ENCODE measurements at regions not wholly inside any gene's neighbourhood (a gene's known extent, or its start where the extent isn't known, plus 50 kb on each side); places are given as distances from the start of the nearest gene placed in this dataset.

- TF ChIP-seq CTCF (IDR thresholded peaks at IDR 0.05; ENCODE audit: low read depth, low read length) (peak; percentile 5), MAX (IDR thresholded peaks at IDR 0.05; ENCODE audit: low read depth, low read length) (no peak), MYC (IDR thresholded peaks at IDR 0.05; ENCODE audit: low read depth, low read length) (no peak)
Observed at GRCh38 chr21:41611966-41612606, 104.1 kb upstream of the TMPRSS2 start.

All from NB4 (cell line).